Activated CD8-positive, alpha-beta memory T cell treated with anti-CD3 and anti-CD28 coated beads, Interleukin-2, amount 50 U/mL, for 1 hour (primary cell): ENCODE measurements at regions not wholly inside any gene's neighbourhood (a gene's known extent, or its start where the extent isn't known, plus 50 kb on each side); places are given as distances from the start of the nearest gene placed in this dataset.
"Not testable (repeated sequence)": the region's sequence is repeated elsewhere in the genome, so short reads cannot be mapped to it uniquely, and the experiment has no call there.

Experiments used
- DNase-seq: peaks from one replicate; pipeline ENCODE4 v3.0.0-alpha.2; 2020; ENCODE audit errors: extremely low read depth

- no peak for DNase-seq
Observed at GRCh38 chr12:90593596-90594295, 361.2 kb downstream of the CCER1 start.

- no peak for DNase-seq
Observed at GRCh38 chr12:90589956-90590355, 365.0 kb downstream of the CCER1 start.

- DNase-seq: no peak
Observed at GRCh38 chr12:90585640-90586304, 369.2 kb downstream of the CCER1 start.

DNA sequence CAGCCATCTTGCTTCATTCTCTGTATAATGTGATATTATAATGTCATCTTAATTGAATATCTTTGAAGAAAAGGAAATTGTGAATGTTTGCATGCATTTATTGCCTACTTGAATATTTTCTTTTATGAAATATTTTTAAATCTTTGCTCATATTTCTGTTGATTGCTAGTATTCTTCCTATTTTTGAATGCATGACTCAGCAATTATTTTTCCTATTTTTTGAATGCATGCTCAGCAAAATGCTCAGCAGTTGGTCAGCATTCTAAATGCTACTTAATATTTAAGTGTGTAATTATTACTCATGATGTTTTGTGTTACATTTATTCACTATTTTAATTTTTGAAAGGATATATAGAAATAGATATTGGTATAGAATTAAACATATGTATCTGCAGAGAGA, 378.3 kb downstream of the CCER1 start:
- DNase-seq: no peak

DNA sequence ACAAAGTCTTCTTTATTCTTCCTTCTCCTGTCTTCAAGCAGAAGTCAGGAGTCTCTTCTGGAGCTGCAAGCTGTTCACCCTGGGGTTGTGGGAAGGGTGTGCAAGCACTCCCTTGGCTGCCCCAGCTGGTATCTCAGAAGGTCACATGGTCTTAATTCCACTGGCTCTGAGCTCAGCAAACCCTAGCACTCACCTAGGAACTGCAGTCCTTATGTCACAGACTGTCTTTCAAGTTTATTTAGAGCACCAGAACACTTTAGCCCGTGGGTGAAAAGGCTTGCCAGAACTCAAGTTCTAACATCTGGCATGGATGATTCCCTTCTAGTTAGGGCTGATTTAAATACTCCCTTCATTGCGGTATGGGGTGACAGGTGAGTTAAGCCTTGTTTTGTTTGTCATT, 379.0 kb downstream of the CCER1 start:
- DNase-seq: no peak

- DNase-seq: no peak
Observed at GRCh38 chr12:90574676-90575075, 380.3 kb downstream of the CCER1 start.

DNA sequence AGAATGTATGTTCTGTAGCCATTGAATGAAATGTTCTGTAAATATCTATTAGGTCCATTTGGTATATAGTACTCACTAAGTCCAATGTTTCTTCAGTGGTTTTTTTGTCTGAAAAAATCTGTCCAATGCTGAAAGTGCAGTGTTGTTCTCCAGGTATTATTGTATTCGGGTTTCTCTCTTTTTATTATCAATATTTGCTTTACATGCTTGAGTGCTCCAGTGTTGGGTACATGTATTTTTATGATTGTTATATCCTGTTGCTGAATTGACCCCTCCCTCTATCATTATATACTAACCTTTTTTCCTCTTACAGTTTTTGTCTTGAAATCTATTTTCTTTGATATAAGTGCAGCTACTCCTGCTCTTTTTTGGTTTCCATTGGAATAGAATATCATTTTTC, 382.2 kb downstream of the CCER1 start:
- no peak for DNase-seq

DNA sequence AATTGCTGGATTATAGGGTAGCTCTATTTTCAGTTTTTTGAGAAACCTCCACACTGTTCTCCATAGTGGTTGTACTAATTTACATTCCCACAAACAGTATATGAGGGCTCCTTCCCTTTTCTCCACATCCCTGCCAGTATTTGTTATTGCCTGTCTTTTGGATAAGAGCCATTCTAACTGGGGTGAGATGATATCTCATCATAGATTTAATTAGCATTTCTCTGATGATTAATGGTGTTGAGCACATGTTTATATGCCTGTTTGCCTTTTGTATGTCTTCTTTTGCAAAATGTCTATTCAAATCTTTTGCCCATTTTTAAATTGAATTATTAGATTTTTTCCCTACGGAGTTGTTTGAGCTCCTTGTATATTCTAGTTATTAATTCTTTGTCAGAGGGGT, 385.3 kb downstream of the CCER1 start:
- no peak for DNase-seq

DNA sequence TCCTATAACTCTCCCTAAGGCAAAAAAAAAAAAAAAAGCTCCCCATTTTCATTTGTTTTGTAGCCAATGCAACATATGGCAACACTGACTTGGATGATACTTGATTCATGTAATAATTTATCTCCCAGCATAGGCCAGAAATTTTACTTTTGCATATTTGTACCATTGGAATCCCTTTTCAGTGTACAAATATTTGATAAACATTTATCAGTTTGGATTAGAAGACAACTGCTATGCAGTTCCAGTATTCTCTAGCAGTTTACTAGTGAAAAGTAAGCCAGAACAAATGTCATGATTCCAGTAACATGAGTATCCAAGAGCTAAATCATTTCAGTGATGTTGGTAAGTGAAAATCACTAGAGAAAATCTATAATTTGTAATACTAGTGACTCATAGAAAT, 392.3 kb downstream of the CCER1 start:
- DNase-seq: no peak

- DNase-seq: no peak
Observed at GRCh38 chr12:90548595-90548994, 406.4 kb downstream of the CCER1 start.

DNA sequence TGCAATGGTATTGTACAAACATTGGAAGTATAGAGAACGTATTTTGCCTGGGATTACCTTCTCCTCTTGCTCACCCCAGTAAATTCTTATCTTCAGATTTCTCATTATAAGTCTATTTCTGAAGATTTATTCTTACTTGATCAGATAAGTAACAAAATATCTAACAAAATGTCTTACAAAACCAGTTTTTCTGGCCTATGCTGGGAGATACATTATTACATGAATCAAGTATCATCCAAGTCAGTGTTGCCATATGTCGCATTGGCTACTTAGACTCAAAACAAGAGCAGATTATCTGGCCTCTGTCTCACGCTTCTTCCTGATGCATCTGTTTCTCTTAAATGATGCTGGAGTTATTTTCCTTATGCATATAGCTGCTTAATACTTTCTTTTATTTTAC, 408.5 kb downstream of the CCER1 start:
- DNase-seq: no peak

- DNase-seq: no peak
Observed at GRCh38 chr12:90543841-90544240, 411.1 kb downstream of the CCER1 start.

DNA sequence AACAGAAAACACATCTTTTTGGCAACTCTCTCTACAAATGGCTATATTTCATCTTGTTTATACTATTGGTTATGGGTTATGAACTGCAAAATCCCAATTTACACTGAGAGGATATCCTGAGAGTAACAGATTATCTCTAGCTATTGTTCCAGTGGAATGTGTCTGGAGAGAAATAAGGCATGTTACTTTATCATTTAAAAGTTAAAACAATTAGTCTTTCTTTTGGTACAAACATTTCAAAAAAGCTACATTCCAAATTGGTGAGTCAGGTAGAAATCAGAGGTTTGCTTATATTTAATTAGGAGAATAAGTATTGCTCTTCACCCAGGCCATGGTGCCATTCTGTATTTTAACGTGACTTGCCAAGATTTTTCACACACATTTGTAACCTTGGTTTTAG, 411.6 kb downstream of the CCER1 start:
- DNase-seq: no peak

GRCh38 chr12:90542852-90543251, 412.1 kb downstream of the CCER1 start:
- not testable (repeated sequence) for DNase-seq

DNA sequence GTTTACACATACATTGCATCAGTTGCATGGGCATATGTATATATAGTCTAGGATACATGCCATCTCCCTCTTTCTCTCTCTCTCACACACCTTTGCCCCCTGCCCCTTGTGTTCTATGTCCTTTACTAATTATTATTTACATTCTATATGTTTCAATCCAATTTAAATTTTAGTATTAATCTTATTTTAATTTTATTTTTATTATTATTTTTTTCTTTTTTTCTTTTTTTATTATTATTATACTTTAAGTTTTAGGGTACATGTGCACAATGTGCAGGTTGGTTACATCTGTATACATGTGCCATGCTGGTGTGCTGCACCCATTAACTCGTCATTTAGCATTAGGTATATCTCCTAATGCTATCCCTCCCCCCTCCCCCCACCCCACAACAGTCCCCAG, 421.1 kb downstream of the CCER1 start:
- not testable (repeated sequence) for DNase-seq

GRCh38 chr12:90520002-90520734, 434.8 kb downstream of the CCER1 start:
- DNase-seq: no peak

DNA sequence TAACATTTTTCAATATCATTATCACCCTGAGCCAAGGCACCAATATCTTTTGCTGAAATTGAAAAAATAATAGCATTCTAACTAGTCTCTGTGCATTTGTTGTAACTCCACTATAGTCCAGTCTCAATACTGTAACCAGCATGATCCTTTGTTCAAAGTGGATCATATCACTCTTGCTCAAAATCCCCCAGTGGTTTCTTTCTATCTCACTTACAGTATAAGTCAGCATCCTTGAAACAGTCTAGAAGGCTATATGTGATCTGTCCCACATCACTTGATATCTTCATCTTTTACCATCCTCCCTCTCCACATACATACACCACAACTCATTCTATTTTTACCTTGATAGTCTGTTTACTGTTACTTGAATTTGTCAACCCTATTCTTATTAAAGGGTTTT, 435.7 kb downstream of the CCER1 start:
- DNase-seq: no peak

DNA sequence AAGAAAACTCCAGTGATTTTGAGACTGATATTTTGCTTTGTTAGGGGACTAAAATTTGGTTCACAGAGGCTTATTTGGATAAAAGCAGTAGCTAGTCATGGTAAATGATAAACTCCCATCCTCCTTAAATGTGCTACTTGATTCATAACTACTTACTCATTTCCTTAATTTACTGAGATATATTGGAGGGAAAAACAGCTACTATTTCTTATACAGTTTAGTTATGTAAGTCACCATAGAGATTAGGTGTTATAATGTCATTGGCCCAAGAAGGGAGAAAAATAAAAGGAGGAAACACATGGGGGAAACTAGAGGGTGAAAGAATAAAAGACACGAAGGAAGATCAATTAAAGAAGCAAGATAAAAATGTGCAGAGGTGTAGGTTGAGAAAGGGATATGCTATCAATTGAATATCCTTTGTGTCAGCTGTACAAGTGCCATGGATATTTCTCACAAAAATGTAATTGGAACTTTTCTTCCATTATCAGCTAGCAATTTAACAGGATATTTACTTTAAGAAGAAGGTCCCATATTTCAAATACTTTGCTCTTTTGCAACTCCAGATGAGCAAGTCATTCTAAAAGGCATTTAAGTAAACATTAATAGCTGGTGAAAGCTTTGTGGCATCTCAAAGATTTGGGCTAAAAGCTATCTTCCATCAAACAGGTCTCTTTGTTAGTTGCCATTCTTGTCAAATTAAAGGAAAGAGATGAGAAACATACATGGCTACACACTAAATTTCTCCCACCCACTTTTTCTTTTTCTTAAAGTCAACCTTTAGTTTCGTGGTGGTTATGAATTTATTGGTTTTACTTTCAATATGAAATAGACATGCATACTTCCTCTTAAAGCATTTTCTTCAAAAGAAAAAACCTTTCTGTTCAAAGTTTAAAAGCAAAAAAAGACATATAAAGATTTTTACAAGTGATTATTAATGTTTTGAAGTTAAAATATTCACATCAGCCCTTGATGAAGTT, 439.5 kb downstream of the CCER1 start:
- no peak for DNase-seq

- no peak for DNase-seq
Observed at GRCh38 chr12:90514325-90514724, 440.7 kb downstream of the CCER1 start.

GRCh38 chr12:90512518-90512917, 442.5 kb downstream of the CCER1 start:
- no peak for DNase-seq

DNA sequence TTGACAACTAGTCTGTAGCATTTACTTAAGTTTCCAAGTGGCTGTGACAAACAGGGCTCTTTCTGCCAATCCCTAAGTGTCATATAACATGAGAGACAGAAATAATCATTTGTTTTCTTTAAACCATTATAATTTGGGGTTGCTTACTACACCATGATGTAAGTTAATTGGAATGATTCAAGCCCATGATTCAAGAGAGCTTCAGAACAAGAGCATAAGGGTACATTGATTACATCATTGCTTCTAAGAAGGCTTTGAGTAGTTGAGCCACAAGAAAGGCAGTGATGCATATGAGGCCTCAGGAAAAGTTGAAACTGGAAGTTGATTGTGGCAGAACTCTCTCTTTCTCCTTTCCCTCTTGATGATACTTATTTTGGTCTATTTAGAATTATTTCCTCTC, 444.0 kb downstream of the CCER1 start:
- no peak for DNase-seq

DNA sequence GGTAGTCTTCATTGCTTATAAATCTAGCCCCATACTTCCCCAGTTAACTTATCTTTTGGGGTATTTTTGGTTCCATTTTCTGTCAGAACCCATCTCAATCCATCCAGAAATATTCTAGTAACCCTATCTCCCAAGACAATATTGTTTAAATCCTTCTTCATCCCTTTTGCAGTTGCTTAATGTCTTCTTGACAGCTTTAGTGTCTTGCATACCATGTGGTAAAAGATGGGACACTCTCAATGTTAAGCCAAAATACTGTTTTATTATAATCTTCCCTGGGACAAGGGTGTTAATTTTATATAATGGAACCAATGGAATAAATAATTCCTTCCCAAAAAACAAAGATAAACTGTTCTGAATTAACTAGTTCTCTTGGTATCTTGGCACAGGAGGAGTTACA, 450.2 kb downstream of the CCER1 start:
- no peak for DNase-seq
